ENCODE measurements at regions not wholly inside any gene's neighbourhood (a gene's known extent, or its start where the extent isn't known, plus 50 kb on each side); places are given as distances from the start of the nearest gene placed in this dataset.

DNA sequence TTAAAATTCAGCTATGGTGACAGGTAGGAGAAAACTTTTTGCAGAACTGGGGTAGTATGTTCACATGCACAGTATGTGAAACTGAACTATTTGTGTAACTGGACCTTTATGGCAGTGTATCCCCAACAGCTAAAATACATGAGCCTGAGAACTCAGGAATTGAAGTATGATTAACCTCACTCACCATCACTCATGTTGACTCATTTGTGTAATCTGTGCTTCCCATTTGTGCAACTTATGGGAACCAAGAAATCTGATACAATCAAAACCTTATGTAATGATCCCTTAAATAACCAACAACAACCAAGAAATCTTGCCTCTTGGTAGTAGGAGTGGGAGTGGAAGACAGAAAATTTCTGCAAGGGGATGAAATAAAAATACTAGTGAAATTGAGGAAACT, 674.9 kb downstream of the HDGFL1 start:
- CTCF ChIA-PET, result no interaction called here
- POLR2A ChIA-PET, result no interaction called here
- Histone ChIP-seq H3K9me2 (ENCODE audit: insufficient read depth) (no peaks in the 10 kb centered on the region), H3K4me2 (ENCODE audit: low read length) (no peak overlapping the region), H3K27ac (ENCODE audit: low read depth, low read length) (no peak overlapping the region), H2AFZ (ENCODE audit: low read depth, low read length, poor library complexity, severe bottlenecking) (no peak overlapping the region), H3K27me3 (ENCODE audit: insufficient read depth, low read length) (no peaks in the 10 kb centered on the region), H3K4me3 (replicated peaks in 1 of 2; ENCODE audit: low read depth in 1 of 2, low read length in 2 of 2) (no peak overlapping the region), H3K9me3 (ENCODE audit: control insufficient read depth in 1 of 2, insufficient read depth in 1 of 2, low read depth in 1 of 2, low read length in 2 of 2) (peaks cover 5 to 9% of the 10 kb centered on the region in 2 experiments; a peak in 1 of 4 replicates), H3K9ac (ENCODE audit: low read length) (no peak overlapping the region), H4K20me1 (ENCODE audit: insufficient read depth) (no peaks in the 10 kb centered on the region), H3K36me3 (ENCODE audit: control insufficient read depth in 1 of 2, insufficient read depth in 2 of 2, low read length in 2 of 2) (no peaks in the 10 kb centered on the region), H3K79me2 (ENCODE audit: insufficient read depth, low read length) (no peaks in the 10 kb centered on the region), H3K4me1 (ENCODE audit: control insufficient read depth in 1 of 2, insufficient read depth in 2 of 2, low read length in 2 of 2) (no peaks in the 10 kb centered on the region)
- RAD21 ChIA-PET (ENCODE audit: low non-redundant PET in 1 of 2, low total read pairs in 2 of 2, uncharacterized antibody in 2 of 2, unreplicated experiment in 2 of 2), result no interaction called here
- no peak for ATAC-seq
- DNase-seq (ENCODE audit: low read depth, low spot score), result no peak
- intact Hi-C loops (cut with micrococcal nuclease), result no loop called here
- BruUV-seq (replicated peaks), result no TSS peak
- TF ChIP-seq RAD21 (IDR thresholded peaks at IDR 0.05; ENCODE audit: low read depth), result no peak
- no peak for TF ChIP-seq EZH2phosphoT487 (IDR thresholded peaks at IDR 0.05; ENCODE audit: borderline replicate concordance)
- TF ChIP-seq, protein P1, sequence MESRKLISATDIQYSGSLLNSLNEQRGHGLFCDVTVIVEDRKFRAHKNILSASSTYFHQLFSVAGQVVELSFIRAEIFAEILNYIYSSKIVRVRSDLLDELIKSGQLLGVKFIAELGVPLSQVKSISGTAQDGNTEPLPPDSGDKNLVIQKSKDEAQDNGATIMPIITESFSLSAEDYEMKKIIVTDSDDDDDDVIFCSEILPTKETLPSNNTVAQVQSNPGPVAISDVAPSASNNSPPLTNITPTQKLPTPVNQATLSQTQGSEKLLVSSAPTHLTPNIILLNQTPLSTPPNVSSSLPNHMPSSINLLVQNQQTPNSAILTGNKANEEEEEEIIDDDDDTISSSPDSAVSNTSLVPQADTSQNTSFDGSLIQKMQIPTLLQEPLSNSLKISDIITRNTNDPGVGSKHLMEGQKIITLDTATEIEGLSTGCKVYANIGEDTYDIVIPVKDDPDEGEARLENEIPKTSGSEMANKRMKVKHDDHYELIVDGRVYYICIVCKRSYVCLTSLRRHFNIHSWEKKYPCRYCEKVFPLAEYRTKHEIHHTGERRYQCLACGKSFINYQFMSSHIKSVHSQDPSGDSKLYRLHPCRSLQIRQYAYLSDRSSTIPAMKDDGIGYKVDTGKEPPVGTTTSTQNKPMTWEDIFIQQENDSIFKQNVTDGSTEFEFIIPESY (IDR thresholded peaks at IDR 0.05; ENCODE audit: extremely low read depth, insufficient replicate concordance, low read length), result no peak
- no peak for TF ChIP-seq ZNF274 (IDR thresholded peaks at IDR 0.05; ENCODE audit: low read depth, low read length)
- TF ChIP-seq FOSL1 (IDR thresholded peaks at IDR 0.05; ENCODE audit: low read depth), result no peak
- TF ChIP-seq, protein P2, sequence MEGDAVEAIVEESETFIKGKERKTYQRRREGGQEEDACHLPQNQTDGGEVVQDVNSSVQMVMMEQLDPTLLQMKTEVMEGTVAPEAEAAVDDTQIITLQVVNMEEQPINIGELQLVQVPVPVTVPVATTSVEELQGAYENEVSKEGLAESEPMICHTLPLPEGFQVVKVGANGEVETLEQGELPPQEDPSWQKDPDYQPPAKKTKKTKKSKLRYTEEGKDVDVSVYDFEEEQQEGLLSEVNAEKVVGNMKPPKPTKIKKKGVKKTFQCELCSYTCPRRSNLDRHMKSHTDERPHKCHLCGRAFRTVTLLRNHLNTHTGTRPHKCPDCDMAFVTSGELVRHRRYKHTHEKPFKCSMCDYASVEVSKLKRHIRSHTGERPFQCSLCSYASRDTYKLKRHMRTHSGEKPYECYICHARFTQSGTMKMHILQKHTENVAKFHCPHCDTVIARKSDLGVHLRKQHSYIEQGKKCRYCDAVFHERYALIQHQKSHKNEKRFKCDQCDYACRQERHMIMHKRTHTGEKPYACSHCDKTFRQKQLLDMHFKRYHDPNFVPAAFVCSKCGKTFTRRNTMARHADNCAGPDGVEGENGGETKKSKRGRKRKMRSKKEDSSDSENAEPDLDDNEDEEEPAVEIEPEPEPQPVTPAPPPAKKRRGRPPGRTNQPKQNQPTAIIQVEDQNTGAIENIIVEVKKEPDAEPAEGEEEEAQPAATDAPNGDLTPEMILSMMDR (IDR thresholded peaks at IDR 0.05 in 2 of 3, conservative IDR thresholded peaks at IDR 0.05 in 1 of 3; ENCODE audit: borderline replicate concordance in 1 of 3, insufficient read depth in 1 of 3, low read depth in 2 of 3, low read length in 2 of 3), result no peak
- TF ChIP-seq YY1 (IDR thresholded peaks at IDR 0.05; ENCODE audit: extremely low read depth, insufficient replicate concordance, low read depth, low read length), result no peak
- no peak for TF ChIP-seq SIN3A (IDR thresholded peaks at IDR 0.05; ENCODE audit: low read depth)
- TF ChIP-seq CEBPB (IDR thresholded peaks at IDR 0.05; ENCODE audit: low read depth), result no peak
- TF ChIP-seq ZFX (IDR thresholded peaks at IDR 0.05), result no peak
- no peak for TF ChIP-seq EGR1 (IDR thresholded peaks at IDR 0.05; ENCODE audit: low read depth)
- TF ChIP-seq SRF (IDR thresholded peaks at IDR 0.05; ENCODE audit: low read depth), result no peak
- TF ChIP-seq JUND (IDR thresholded peaks at IDR 0.05), result no peak
- TF ChIP-seq ELF1 (IDR thresholded peaks at IDR 0.05; ENCODE audit: borderline replicate concordance, low read depth), result no peak
- no peak for TF ChIP-seq TCF7L2 (IDR thresholded peaks at IDR 0.05; ENCODE audit: borderline replicate concordance, extremely low read depth, insufficient read depth, insufficient read length)
